Endodermal cell (in vitro differentiated cells): ENCODE measurements at regions not wholly inside any gene's neighbourhood (a gene's known extent, or its start where the extent isn't known, plus 50 kb on each side); places are given as distances from the start of the nearest gene placed in this dataset.

ENCODE experiments used
- DNase-seq: peaks from one replicate; pipeline ENCODE4 v3.0.0-alpha.2; 2017
- H3K27ac ChIP-seq: 2 replicates; pipeline ENCODE4 v1.5.1; 2013; ENCODE audit warnings: mild to moderate bottlenecking, low read depth, low read length, moderate library complexity
- H3K27me3 ChIP-seq: 2 replicates; pipeline ENCODE4 v1.6.1; 2013; ENCODE audit warnings: mild to moderate bottlenecking, low read length, moderate library complexity; ENCODE audit not compliant: insufficient read depth, control insufficient read depth, poor library complexity, severe bottlenecking
- H3K36me3 ChIP-seq: 2 replicates; pipeline ENCODE4 v1.7.0; 2013; ENCODE audit warnings: mild to moderate bottlenecking, low read length, moderate library complexity; ENCODE audit not compliant: control insufficient read depth, insufficient read depth
- H3K4me1 ChIP-seq: one replicate; pipeline ENCODE4 v1.7.0; 2013; ENCODE audit warnings: low read length; ENCODE audit not compliant: control insufficient read depth, insufficient read depth
- H3K4me3 ChIP-seq: 2 replicates; pipeline ENCODE4 v1.5.1; 2013; ENCODE audit warnings: mild to moderate bottlenecking, low read length, moderate library complexity
- H3K9ac ChIP-seq: 2 replicates; pipeline ENCODE4 v1.6.1; 2013; ENCODE audit warnings: mild to moderate bottlenecking, low read length, moderate library complexity; ENCODE audit not compliant: poor library complexity, severe bottlenecking; ENCODE audit errors: extremely low read depth
- H3K9me3 ChIP-seq: 2 replicates; pipeline ENCODE4 v1.6.1; 2013; ENCODE audit warnings: mild to moderate bottlenecking, low read length, moderate library complexity; ENCODE audit not compliant: control insufficient read depth
- H3K27ac Mint-ChIP-seq: 2 replicates; pipeline ENCODE4 v1.8.0; 2020; ENCODE audit warnings: mixed read lengths
- H3K27me3 Mint-ChIP-seq: 2 replicates; pipeline ENCODE4 v1.8.0; 2021; ENCODE audit warnings: mild to moderate bottlenecking, mixed read lengths; ENCODE audit not compliant: insufficient read depth
- H3K36me3 Mint-ChIP-seq: 2 replicates; pipeline ENCODE4 v1.8.0; 2020; ENCODE audit warnings: low read depth, mixed read lengths
- H3K4me1 Mint-ChIP-seq: 2 replicates; pipeline ENCODE4 v1.8.0; 2020; ENCODE audit warnings: mixed read lengths
- H3K4me3 Mint-ChIP-seq: 2 replicates; pipeline ENCODE4 v1.8.0; 2020; ENCODE audit warnings: mild to moderate bottlenecking, moderate library complexity, mixed read lengths
- H3K9me3 Mint-ChIP-seq: 2 replicates; pipeline ENCODE4 v1.8.0; 2020; ENCODE audit warnings: mild to moderate bottlenecking, mixed read lengths
- CTCF ChIP-seq: fragments of 200-600 bp; sonication (generic); conservative IDR thresholded peaks from 2 replicates; pipeline ENCODE4 v1.5.0; 2021; ENCODE audit warnings: antibody characterized with exemption, mild to moderate bottlenecking
- WGBS, 2 experiments: methylation state at CpG; one replicate each; pipeline versions ENCODE4 v1.1.5 to v1.1.7; 2013; ENCODE audit warnings: missing lambda C conversion rate in 2 of 2, mixed read lengths in 1 of 2; ENCODE audit not compliant: insufficient coverage in 1 of 2, insufficient read length in 1 of 2; 5-methylcytosine and 5-hydroxymethylcytosine counted together

GRCh38 chr12:127060310-127060847 lies 1206.6 kb upstream of the TMEM132C start:
- H3K9me3 Mint-ChIP-seq: no peaks in the 10 kb centered on the region
- H3K36me3 Mint-ChIP-seq: no peaks in the 10 kb centered on the region
- no peak overlapping the region for H3K27ac Mint-ChIP-seq

GRCh38 chr12:127060933-127061332 lies 1206.0 kb upstream of the TMEM132C start:
- Mint-ChIP-seq H3K27ac (no peak overlapping the region), H3K4me3 (no peak overlapping the region), H3K4me1 (peaks cover 13% of the 10 kb centered on the region), H3K27me3 (peaks cover 55% of the 10 kb centered on the region), H3K9me3 (no peaks in the 10 kb centered on the region), H3K36me3 (no peaks in the 10 kb centered on the region)
- no peak for TF ChIP-seq CTCF
- no peak for DNase-seq
- 91% methylated on average over 14 of the region's 14 CpGs for WGBS, 2 experiments
- H3K4me3 ChIP-seq: no peak overlapping the region
- no peaks in the 10 kb centered on the region for H3K4me1 ChIP-seq
- H3K9me3 ChIP-seq: no peaks in the 10 kb centered on the region
- no peaks in the 10 kb centered on the region for H3K36me3 ChIP-seq
- H3K9ac ChIP-seq: no peak overlapping the region
- H3K27ac ChIP-seq: no peak overlapping the region
- peaks cover 57% of the 10 kb centered on the region for H3K27me3 ChIP-seq

More at GRCh38 chr12:127060310-127060847, 1206.6 kb upstream of the TMEM132C start:
- Histone ChIP-seq H3K9me3 (no peaks in the 10 kb centered on the region), H3K4me3 (no peak overlapping the region), H3K4me1 (no peaks in the 10 kb centered on the region), H3K27ac (no peak overlapping the region), H3K27me3 (peaks cover 57% of the 10 kb centered on the region), H3K36me3 (no peaks in the 10 kb centered on the region), H3K9ac (no peak overlapping the region)
- Mint-ChIP-seq H3K27me3 (peaks cover 55% of the 10 kb centered on the region), H3K4me3 (no peak overlapping the region), H3K4me1 (peaks cover 10% of the 10 kb centered on the region)
- DNase-seq: no peak
- 92 to 98% methylated on average over 19 to 28 of the region's 28 CpGs for WGBS, 2 experiments
- no peak for TF ChIP-seq CTCF

GRCh38 chr12:127063339-127064072 lies 1203.5 kb upstream of the TMEM132C start:
- Histone ChIP-seq H3K4me3 (no peak overlapping the region), H3K9me3 (no peaks in the 10 kb centered on the region), H3K4me1 (no peaks in the 10 kb centered on the region), H3K27me3 (peaks cover 57% of the 10 kb centered on the region), H3K27ac (no peak overlapping the region), H3K36me3 (no peaks in the 10 kb centered on the region), H3K9ac (no peak overlapping the region)
- no peaks in the 10 kb centered on the region for H3K36me3 Mint-ChIP-seq
- no peak for DNase-seq
- H3K9me3 Mint-ChIP-seq: no peaks in the 10 kb centered on the region
- WGBS, 2 experiments: 87 to 91% methylated on average over 15 to 18 of the region's 18 CpGs
- peaks cover 20% of the 10 kb centered on the region for H3K4me1 Mint-ChIP-seq
- H3K4me3 Mint-ChIP-seq: no peak overlapping the region
- no peak overlapping the region for H3K27ac Mint-ChIP-seq
- peaks cover 51% of the 10 kb centered on the region for H3K27me3 Mint-ChIP-seq
- TF ChIP-seq CTCF: no peak
